ENCODE measurements at regions not wholly inside any gene's neighbourhood (a gene's known extent, or its start where the extent isn't known, plus 50 kb on each side); places are given as distances from the start of the nearest gene placed in this dataset.

- TF ChIP-seq FOXA2 (IDR thresholded peaks at IDR 0.05) (no peak), GABPA (IDR thresholded peaks at IDR 0.05 in 1 of 2, conservative IDR thresholded peaks at IDR 0.05 in 1 of 2) (no peak), EGR1 (IDR thresholded peaks at IDR 0.05; ENCODE audit: low read depth in 2 of 2) (no peak)
Observed at GRCh38 chr20:22005535-22005934, 300.1 kb downstream of the PAX1 start (continued).

- Histone ChIP-seq H3K9me3 (ENCODE audit: control insufficient read depth in 4 of 4, low read length in 3 of 4) (no peaks in the 10 kb centered on the region), H3K4me3 (ENCODE audit: low read depth in 1 of 3, low read length in 3 of 3) (no peak overlapping the region), H3K4me1 (ENCODE audit: control insufficient read depth in 4 of 4, insufficient read depth in 4 of 4, low read length in 3 of 4) (no peaks in the 10 kb centered on the region), H3K27me3 (ENCODE audit: control insufficient read depth in 4 of 4, insufficient read depth in 4 of 4, low read length in 3 of 4) (no peaks in the 10 kb centered on the region), H3K36me3 (ENCODE audit: control insufficient read depth in 4 of 4, insufficient read depth in 3 of 4, low read depth in 1 of 4, low read length in 3 of 4) (no peaks in the 10 kb centered on the region), H3K27ac (ENCODE audit: low read depth in 1 of 2, low read length in 2 of 2) (no peak overlapping the region), H3K9ac (ENCODE audit: low read depth in 1 of 2, low read length in 2 of 2) (no peak overlapping the region)
- TF ChIP-seq ATF3 (IDR thresholded peaks at IDR 0.05) (no peak), HNF4A (conservative IDR thresholded peaks at IDR 0.05) (no peak), TAF1 (conservative IDR thresholded peaks at IDR 0.05) (no peak), ZBTB33 (IDR thresholded peaks at IDR 0.05) (no peak), JUND (IDR thresholded peaks at IDR 0.05) (no peak), GABPA (IDR thresholded peaks at IDR 0.05 in 1 of 2, conservative IDR thresholded peaks at IDR 0.05 in 1 of 2) (no peak)
- WGBS, result 72% methylated on average over 2 of the region's 2 CpGs
- no peak for DNase-seq (ENCODE audit: low spot score)
Observed at GRCh38 chr20:22004946-22005345, 299.5 kb downstream of the PAX1 start.

- H3K4me3 ChIP-seq (ENCODE audit: low read depth in 1 of 3, low read length in 3 of 3), result no peak overlapping the region
- no peak for DNase-seq (ENCODE audit: low spot score)
- no peaks in the 10 kb centered on the region for H3K4me1 ChIP-seq (ENCODE audit: control insufficient read depth in 4 of 4, insufficient read depth in 4 of 4, low read length in 3 of 4)
- H3K9me3 ChIP-seq (ENCODE audit: control insufficient read depth in 4 of 4, low read length in 3 of 4), result no peaks in the 10 kb centered on the region
- H3K36me3 ChIP-seq (ENCODE audit: control insufficient read depth in 4 of 4, insufficient read depth in 3 of 4, low read depth in 1 of 4, low read length in 3 of 4), result no peaks in the 10 kb centered on the region
- no peak overlapping the region for H3K27ac ChIP-seq (ENCODE audit: low read depth in 1 of 2, low read length in 2 of 2)
- H3K9ac ChIP-seq (ENCODE audit: low read depth in 1 of 2, low read length in 2 of 2), result no peak overlapping the region
- TF ChIP-seq FOXA2 (IDR thresholded peaks at IDR 0.05) (no peak), RXRA (IDR thresholded peaks at IDR 0.05) (no peak), YY1 (IDR thresholded peaks at IDR 0.05) (no peak), CTCF (IDR thresholded peaks at IDR 0.05; ENCODE audit: low read depth, low read length, missing input control) (no peak)
- H3K27me3 ChIP-seq (ENCODE audit: control insufficient read depth in 4 of 4, insufficient read depth in 4 of 4, low read length in 3 of 4), result no peaks in the 10 kb centered on the region
Observed at GRCh38 chr20:22003680-22004079, 298.2 kb downstream of the PAX1 start.

- H3K27ac ChIP-seq (ENCODE audit: low read depth in 1 of 2, low read length in 2 of 2), result no peak overlapping the region
- H3K4me3 ChIP-seq (ENCODE audit: low read depth in 1 of 3, low read length in 3 of 3), result no peak overlapping the region
- no peaks in the 10 kb centered on the region for H3K4me1 ChIP-seq (ENCODE audit: control insufficient read depth in 4 of 4, insufficient read depth in 4 of 4, low read length in 3 of 4)
- H3K9me3 ChIP-seq (ENCODE audit: control insufficient read depth in 4 of 4, low read length in 3 of 4), result no peaks in the 10 kb centered on the region
- WGBS, result 73% methylated on average over 1 of the region's 1 CpG
- no peaks in the 10 kb centered on the region for H3K27me3 ChIP-seq (ENCODE audit: control insufficient read depth in 4 of 4, insufficient read depth in 4 of 4, low read length in 3 of 4)
- H3K9ac ChIP-seq (ENCODE audit: low read depth in 1 of 2, low read length in 2 of 2), result no peak overlapping the region
- DNase-seq (ENCODE audit: low spot score), result no peak
- no peaks in the 10 kb centered on the region for H3K36me3 ChIP-seq (ENCODE audit: control insufficient read depth in 4 of 4, insufficient read depth in 3 of 4, low read depth in 1 of 4, low read length in 3 of 4)
- TF ChIP-seq ZBTB33 (IDR thresholded peaks at IDR 0.05) (no peak), FOXA2 (IDR thresholded peaks at IDR 0.05) (no peak), RAD21 (IDR thresholded peaks at IDR 0.05) (no peak), GABPA (IDR thresholded peaks at IDR 0.05 in 1 of 2, conservative IDR thresholded peaks at IDR 0.05 in 1 of 2) (no peak), YY1 (IDR thresholded peaks at IDR 0.05) (no peak), JUND (IDR thresholded peaks at IDR 0.05) (no peak), SP1 (IDR thresholded peaks at IDR 0.05) (no peak), CTCF (IDR thresholded peaks at IDR 0.05; ENCODE audit: low read depth, low read length, missing input control) (no peak), HNF4A (conservative IDR thresholded peaks at IDR 0.05) (no peak), FOXA1 (IDR thresholded peaks at IDR 0.05) (no peak)
Observed at GRCh38 chr20:22001886-22002285, 296.4 kb downstream of the PAX1 start.

Data from liver (tissue), 8 donors.